ENCODE measurements at regions not wholly inside any gene's neighbourhood (a gene's known extent, or its start where the extent isn't known, plus 50 kb on each side); places are given as distances from the start of the nearest gene placed in this dataset.

GRCh38 chr10:3689871-3690510 lies 95.0 kb downstream of the KLF6 start:
- H3K27ac ChIP-seq (ENCODE audit: low read depth, low read length) = no peak overlapping the region

GRCh38 chr10:3687510-3688081 lies 97.4 kb downstream of the KLF6 start:
- H3K27me3 ChIP-seq (ENCODE audit: insufficient read depth, low read length) = no peaks in the 10 kb centered on the region
- no peaks in the 10 kb centered on the region for H3K9me3 ChIP-seq (ENCODE audit: insufficient read depth, low read depth, low read length)
- 87% methylated on average over 5 of the region's 5 CpGs for WGBS
- H3K9ac ChIP-seq (ENCODE audit: low read depth, low read length) = no peak overlapping the region
- H3K4me1 ChIP-seq (ENCODE audit: insufficient read depth, low read length) = peaks cover 3% of the 10 kb centered on the region; the same call in 1 of the 2 replicates
- no peak overlapping the region for H3K27ac ChIP-seq (ENCODE audit: low read depth, low read length)
- H3K36me3 ChIP-seq (ENCODE audit: insufficient read depth, low read length) = no peaks in the 10 kb centered on the region
- no peak overlapping the region for H3K4me3 ChIP-seq (ENCODE audit: low read length)

More at GRCh38 chr10:3689871-3690510, 95.0 kb downstream of the KLF6 start:
- H3K4me1 ChIP-seq (ENCODE audit: insufficient read depth, low read length) = peaks cover 7% of the 10 kb centered on the region
- no peak overlapping the region for H3K4me3 ChIP-seq (ENCODE audit: low read length)
- H3K27me3 ChIP-seq (ENCODE audit: insufficient read depth, low read length) = no peaks in the 10 kb centered on the region
- 95% methylated on average over 5 of the region's 5 CpGs for WGBS
- no peaks in the 10 kb centered on the region for H3K9me3 ChIP-seq (ENCODE audit: insufficient read depth, low read depth, low read length)
- H3K36me3 ChIP-seq (ENCODE audit: insufficient read depth, low read length) = no peaks in the 10 kb centered on the region
- no peak overlapping the region for H3K9ac ChIP-seq (ENCODE audit: low read depth, low read length)

GRCh38 chr10:3685384-3685783 lies 99.6 kb downstream of the KLF6 start:
- Histone ChIP-seq H3K4me1 (ENCODE audit: insufficient read depth, low read length) (no peaks in the 10 kb centered on the region), H3K27ac (ENCODE audit: low read depth, low read length) (no peak overlapping the region), H3K9me3 (ENCODE audit: insufficient read depth, low read depth, low read length) (no peaks in the 10 kb centered on the region), H3K27me3 (ENCODE audit: insufficient read depth, low read length) (no peaks in the 10 kb centered on the region), H3K9ac (ENCODE audit: low read depth, low read length) (no peak overlapping the region), H3K4me3 (ENCODE audit: low read length) (no peak overlapping the region), H3K36me3 (ENCODE audit: insufficient read depth, low read length) (no peaks in the 10 kb centered on the region)
- WGBS = 96% methylated on average over 3 of the region's 3 CpGs

GRCh38 chr10:3684891-3685290 lies 100.1 kb downstream of the KLF6 start:
- Histone ChIP-seq H3K27ac (ENCODE audit: low read depth, low read length) (no peak overlapping the region), H3K27me3 (ENCODE audit: insufficient read depth, low read length) (no peaks in the 10 kb centered on the region), H3K4me3 (ENCODE audit: low read length) (no peak overlapping the region), H3K9me3 (ENCODE audit: insufficient read depth, low read depth, low read length) (no peaks in the 10 kb centered on the region), H3K4me1 (ENCODE audit: insufficient read depth, low read length) (no peaks in the 10 kb centered on the region), H3K36me3 (ENCODE audit: insufficient read depth, low read length) (no peaks in the 10 kb centered on the region), H3K9ac (ENCODE audit: low read depth, low read length) (no peak overlapping the region)
- 88% methylated on average over 2 of the region's 2 CpGs for WGBS

GRCh38 chr10:3683560-3683959 lies 101.4 kb downstream of the KLF6 start:
- over 99% methylated on average over 4 of the region's 4 CpGs for WGBS
- Histone ChIP-seq H3K27me3 (ENCODE audit: insufficient read depth, low read length) (no peaks in the 10 kb centered on the region), H3K4me3 (ENCODE audit: low read length) (no peak overlapping the region), H3K4me1 (ENCODE audit: insufficient read depth, low read length) (no peaks in the 10 kb centered on the region), H3K9me3 (ENCODE audit: insufficient read depth, low read depth, low read length) (no peaks in the 10 kb centered on the region), H3K36me3 (ENCODE audit: insufficient read depth, low read length) (no peaks in the 10 kb centered on the region), H3K27ac (ENCODE audit: low read depth, low read length) (no peak overlapping the region), H3K9ac (ENCODE audit: low read depth, low read length) (no peak overlapping the region)

GRCh38 chr10:3682745-3683144 lies 102.3 kb downstream of the KLF6 start:
- 93% methylated on average over 6 of the region's 6 CpGs for WGBS
- H3K9ac ChIP-seq (ENCODE audit: low read depth, low read length) = no peak overlapping the region
- H3K36me3 ChIP-seq (ENCODE audit: insufficient read depth, low read length) = no peaks in the 10 kb centered on the region
- H3K27me3 ChIP-seq (ENCODE audit: insufficient read depth, low read length) = no peaks in the 10 kb centered on the region
- no peak overlapping the region for H3K4me3 ChIP-seq (ENCODE audit: low read length)
- no peaks in the 10 kb centered on the region for H3K4me1 ChIP-seq (ENCODE audit: insufficient read depth, low read length)
- H3K27ac ChIP-seq (ENCODE audit: low read depth, low read length) = no peak overlapping the region
- no peaks in the 10 kb centered on the region for H3K9me3 ChIP-seq (ENCODE audit: insufficient read depth, low read depth, low read length)

GRCh38 chr10:3681642-3682554 lies 103.1 kb downstream of the KLF6 start:
- H3K4me3 ChIP-seq (ENCODE audit: low read length) = no peak overlapping the region
- H3K27me3 ChIP-seq (ENCODE audit: insufficient read depth, low read length) = no peaks in the 10 kb centered on the region
- H3K36me3 ChIP-seq (ENCODE audit: insufficient read depth, low read length) = no peaks in the 10 kb centered on the region
- 87% methylated on average over 22 of the region's 23 CpGs for WGBS
- no peaks in the 10 kb centered on the region for H3K4me1 ChIP-seq (ENCODE audit: insufficient read depth, low read length)
- no peak overlapping the region for H3K27ac ChIP-seq (ENCODE audit: low read depth, low read length)
- H3K9me3 ChIP-seq (ENCODE audit: insufficient read depth, low read depth, low read length) = no peaks in the 10 kb centered on the region
- no peak overlapping the region for H3K9ac ChIP-seq (ENCODE audit: low read depth, low read length)

GRCh38 chr10:3679950-3680629 lies 104.9 kb downstream of the KLF6 start:
- Histone ChIP-seq H3K27ac (ENCODE audit: low read depth, low read length) (no peak overlapping the region), H3K27me3 (ENCODE audit: insufficient read depth, low read length) (no peaks in the 10 kb centered on the region), H3K9me3 (ENCODE audit: insufficient read depth, low read depth, low read length) (no peaks in the 10 kb centered on the region), H3K9ac (ENCODE audit: low read depth, low read length) (no peak overlapping the region), H3K36me3 (ENCODE audit: insufficient read depth, low read length) (no peaks in the 10 kb centered on the region), H3K4me3 (ENCODE audit: low read length) (no peak overlapping the region), H3K4me1 (ENCODE audit: insufficient read depth, low read length) (no peaks in the 10 kb centered on the region)
- WGBS = 91% methylated on average over 8 of the region's 8 CpGs

GRCh38 chr10:3678629-3679227 lies 106.3 kb downstream of the KLF6 start:
- H3K4me3 ChIP-seq (ENCODE audit: low read length) = no peak overlapping the region
- H3K4me1 ChIP-seq (ENCODE audit: insufficient read depth, low read length) = no peaks in the 10 kb centered on the region
- 84% methylated on average over 1 of the region's 1 CpG for WGBS
- no peaks in the 10 kb centered on the region for H3K9me3 ChIP-seq (ENCODE audit: insufficient read depth, low read depth, low read length)
- H3K27ac ChIP-seq (ENCODE audit: low read depth, low read length) = no peak overlapping the region
- no peaks in the 10 kb centered on the region for H3K27me3 ChIP-seq (ENCODE audit: insufficient read depth, low read length)
- no peak overlapping the region for H3K9ac ChIP-seq (ENCODE audit: low read depth, low read length)
- H3K36me3 ChIP-seq (ENCODE audit: insufficient read depth, low read length) = no peaks in the 10 kb centered on the region

GRCh38 chr10:3676564-3676963 lies 108.4 kb downstream of the KLF6 start:
- H3K9ac ChIP-seq (ENCODE audit: low read depth, low read length) = no peak overlapping the region
- H3K4me1 ChIP-seq (ENCODE audit: insufficient read depth, low read length) = no peaks in the 10 kb centered on the region
- H3K27ac ChIP-seq (ENCODE audit: low read depth, low read length) = no peak overlapping the region
- 83% methylated on average over 5 of the region's 5 CpGs for WGBS
- no peaks in the 10 kb centered on the region for H3K9me3 ChIP-seq (ENCODE audit: insufficient read depth, low read depth, low read length)
- H3K4me3 ChIP-seq (ENCODE audit: low read length) = no peak overlapping the region
- H3K27me3 ChIP-seq (ENCODE audit: insufficient read depth, low read length) = no peaks in the 10 kb centered on the region
- H3K36me3 ChIP-seq (ENCODE audit: insufficient read depth, low read length) = no peaks in the 10 kb centered on the region
